ENCODE measurements at regions not wholly inside any gene's neighbourhood (a gene's known extent, or its start where the extent isn't known, plus 50 kb on each side); places are given as distances from the start of the nearest gene placed in this dataset.

DNA sequence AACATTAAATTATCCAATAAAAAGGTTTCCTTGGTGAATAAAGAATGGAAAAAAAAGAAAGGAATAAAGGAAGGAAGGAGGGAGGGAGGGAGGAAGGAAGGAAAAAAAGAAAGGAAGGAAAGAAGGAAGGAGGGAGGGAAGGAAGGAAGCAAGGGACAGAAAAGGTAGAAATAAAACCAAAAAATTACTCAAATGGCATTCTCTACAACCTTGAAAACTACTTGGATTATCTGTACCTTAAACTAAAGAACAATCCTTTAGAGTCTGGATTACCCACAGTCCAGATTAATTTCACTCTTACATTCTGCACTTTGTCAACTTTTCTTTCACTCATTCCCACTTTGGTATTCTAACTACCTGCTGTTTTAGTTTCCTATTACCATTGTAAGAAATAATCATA lies 361.8 kb upstream of the ADGRB3 start:
- Histone ChIP-seq H3K4me1 (ENCODE audit: control insufficient read depth, insufficient read depth, low read length) (no peaks in the 10 kb centered on the region), H3K27me3 (ENCODE audit: control insufficient read depth, insufficient read depth, low read length) (no peaks in the 10 kb centered on the region), H3K4me3 (ENCODE audit: low read length) (no peak overlapping the region), H3K36me3 (ENCODE audit: control insufficient read depth, insufficient read depth, low read length) (no peaks in the 10 kb centered on the region), H3K27ac (ENCODE audit: low read length) (no peak overlapping the region), H3K9me3 (ENCODE audit: control insufficient read depth, insufficient read depth, low read length) (no peaks in the 10 kb centered on the region)
- no peak overlapping the region for H3K4me3 Mint-ChIP-seq
- H3K27ac Mint-ChIP-seq = no peak overlapping the region
- H3K36me3 Mint-ChIP-seq = no peaks in the 10 kb centered on the region
- H3K9me3 Mint-ChIP-seq = peaks cover 0 to 18% of the 10 kb centered on the region in 2 donors
- H3K27me3 Mint-ChIP-seq (ENCODE audit: low read depth in 2 of 2) = no peaks in the 10 kb centered on the region
- intact Hi-C loops (cut with micrococcal nuclease) = no loop called here
- H3K4me1 Mint-ChIP-seq = no peaks in the 10 kb centered on the region
- no peak for DNase-seq
- TF ChIP-seq, protein P1, sequence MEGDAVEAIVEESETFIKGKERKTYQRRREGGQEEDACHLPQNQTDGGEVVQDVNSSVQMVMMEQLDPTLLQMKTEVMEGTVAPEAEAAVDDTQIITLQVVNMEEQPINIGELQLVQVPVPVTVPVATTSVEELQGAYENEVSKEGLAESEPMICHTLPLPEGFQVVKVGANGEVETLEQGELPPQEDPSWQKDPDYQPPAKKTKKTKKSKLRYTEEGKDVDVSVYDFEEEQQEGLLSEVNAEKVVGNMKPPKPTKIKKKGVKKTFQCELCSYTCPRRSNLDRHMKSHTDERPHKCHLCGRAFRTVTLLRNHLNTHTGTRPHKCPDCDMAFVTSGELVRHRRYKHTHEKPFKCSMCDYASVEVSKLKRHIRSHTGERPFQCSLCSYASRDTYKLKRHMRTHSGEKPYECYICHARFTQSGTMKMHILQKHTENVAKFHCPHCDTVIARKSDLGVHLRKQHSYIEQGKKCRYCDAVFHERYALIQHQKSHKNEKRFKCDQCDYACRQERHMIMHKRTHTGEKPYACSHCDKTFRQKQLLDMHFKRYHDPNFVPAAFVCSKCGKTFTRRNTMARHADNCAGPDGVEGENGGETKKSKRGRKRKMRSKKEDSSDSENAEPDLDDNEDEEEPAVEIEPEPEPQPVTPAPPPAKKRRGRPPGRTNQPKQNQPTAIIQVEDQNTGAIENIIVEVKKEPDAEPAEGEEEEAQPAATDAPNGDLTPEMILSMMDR (IDR thresholded peaks at IDR 0.05) = no peak
- ATAC-seq = no peak

- Mint-ChIP-seq H3K4me1 (no peaks in the 10 kb centered on the region), H3K36me3 (peaks cover 15% of the 10 kb centered on the region), H3K9me3 (peaks cover 19 to 29% of the 10 kb centered on the region in 2 donors), H3K27ac (no peak overlapping the region), H3K4me3 (no peak overlapping the region), H3K27me3 (ENCODE audit: low read depth in 2 of 2) (no peaks in the 10 kb centered on the region)
- no peak overlapping the region for H3K27ac ChIP-seq (ENCODE audit: low read length)
- ATAC-seq (no peak), DNase-seq (no peak)
- H3K4me3 ChIP-seq (ENCODE audit: low read length) = no peak overlapping the region
- intact Hi-C loops (cut with micrococcal nuclease) = no loop called here
- no peaks in the 10 kb centered on the region for H3K4me1 ChIP-seq (ENCODE audit: control insufficient read depth, insufficient read depth, low read length)
- peaks cover 18% of the 10 kb centered on the region for H3K9me3 ChIP-seq (ENCODE audit: control insufficient read depth, insufficient read depth, low read length)
- TF ChIP-seq, protein P1 (IDR thresholded peaks at IDR 0.05) = no peak
- 0% methylated on average over 1 of the region's 2 CpGs for WGBS (ENCODE audit: insufficient coverage)
- no peaks in the 10 kb centered on the region for H3K36me3 ChIP-seq (ENCODE audit: control insufficient read depth, insufficient read depth, low read length)
- no peaks in the 10 kb centered on the region for H3K27me3 ChIP-seq (ENCODE audit: control insufficient read depth, insufficient read depth, low read length)
These were observed 378.7 kb upstream of the ADGRB3 start for GRCh38 chr6:68256391-68256790.

GRCh38 chr6:68252632-68253031 lies 382.4 kb upstream of the ADGRB3 start:
- Histone ChIP-seq H3K27me3 (ENCODE audit: control insufficient read depth, insufficient read depth, low read length) (no peaks in the 10 kb centered on the region), H3K4me3 (ENCODE audit: low read length) (no peak overlapping the region), H3K36me3 (ENCODE audit: control insufficient read depth, insufficient read depth, low read length) (no peaks in the 10 kb centered on the region), H3K4me1 (ENCODE audit: control insufficient read depth, insufficient read depth, low read length) (no peaks in the 10 kb centered on the region), H3K9me3 (ENCODE audit: control insufficient read depth, insufficient read depth, low read length) (peaks cover 9% of the 10 kb centered on the region), H3K27ac (ENCODE audit: low read length) (no peak overlapping the region)
- no CpG with 5 or more reads among the region's 2 CpGs for WGBS (ENCODE audit: insufficient coverage)
- peaks cover under 1% of the 10 kb centered on the region for H3K36me3 Mint-ChIP-seq
- no peak overlapping the region for H3K4me3 Mint-ChIP-seq
- TF ChIP-seq, protein P1 (IDR thresholded peaks at IDR 0.05) = no peak
- no peak overlapping the region for H3K27ac Mint-ChIP-seq
- H3K9me3 Mint-ChIP-seq = peaks cover 10 to 31% of the 10 kb centered on the region in 2 donors
- intact Hi-C loops (cut with micrococcal nuclease) = no loop called here
- DNase-seq = no peak
- H3K27me3 Mint-ChIP-seq (ENCODE audit: low read depth in 2 of 2) = no peaks in the 10 kb centered on the region
- H3K4me1 Mint-ChIP-seq = no peaks in the 10 kb centered on the region
- no peak for ATAC-seq

- Mint-ChIP-seq H3K36me3 (no peaks in the 10 kb centered on the region), H3K27me3 (ENCODE audit: low read depth in 2 of 2) (no peaks in the 10 kb centered on the region), H3K4me3 (no peak overlapping the region), H3K4me1 (no peaks in the 10 kb centered on the region), H3K9me3 (peaks cover 8 to 14% of the 10 kb centered on the region in 2 donors), H3K27ac (no peak overlapping the region)
- Histone ChIP-seq H3K4me1 (ENCODE audit: control insufficient read depth, insufficient read depth, low read length) (no peaks in the 10 kb centered on the region), H3K9me3 (ENCODE audit: control insufficient read depth, insufficient read depth, low read length) (no peaks in the 10 kb centered on the region), H3K4me3 (ENCODE audit: low read length) (no peak overlapping the region), H3K27me3 (ENCODE audit: control insufficient read depth, insufficient read depth, low read length) (no peaks in the 10 kb centered on the region), H3K27ac (ENCODE audit: low read length) (no peak overlapping the region), H3K36me3 (ENCODE audit: control insufficient read depth, insufficient read depth, low read length) (no peaks in the 10 kb centered on the region)
- DNase-seq (no peak), ATAC-seq (no peak)
- 79% methylated on average over 1 of the region's 4 CpGs for WGBS (ENCODE audit: insufficient coverage)
- intact Hi-C loops (cut with micrococcal nuclease) = no loop called here
- TF ChIP-seq, protein P1 (IDR thresholded peaks at IDR 0.05) = no peak
These were observed 387.3 kb upstream of the ADGRB3 start for GRCh38 chr6:68247782-68248181.
